ENCODE measurements at regions not wholly inside any gene's neighbourhood (a gene's known extent, or its start where the extent isn't known, plus 50 kb on each side); places are given as distances from the start of the nearest gene placed in this dataset.
"Not testable (repeated sequence)": the region's sequence is repeated elsewhere in the genome, so short reads cannot be mapped to it uniquely, and the experiment has no call there.

- no peak for DNase-seq (ENCODE audit: low read depth in 2 of 2)
These were observed 400.8 kb upstream of the PIK3R1 start for GRCh38 chr5:67814569-67815311.

GRCh38 chr5:67813877-67814539 is 401.5 kb upstream of the PIK3R1 start:
- DNase-seq (ENCODE audit: low read depth in 2 of 2), result no peak

- no peak for DNase-seq (ENCODE audit: low read depth in 2 of 2)
These were observed 406.0 kb upstream of the PIK3R1 start for GRCh38 chr5:67809589-67809988.

- no peak for DNase-seq (ENCODE audit: low read depth in 2 of 2)
These were observed 407.2 kb upstream of the PIK3R1 start for GRCh38 chr5:67808340-67808739.

- DNase-seq (ENCODE audit: low read depth in 2 of 2), result no peak
These were observed 408.1 kb upstream of the PIK3R1 start for GRCh38 chr5:67807439-67807888.

- DNase-seq (ENCODE audit: low read depth in 2 of 2), result no peak
These were observed 408.7 kb upstream of the PIK3R1 start for GRCh38 chr5:67806654-67807438.

- no peak for DNase-seq (ENCODE audit: low read depth in 2 of 2)
These were observed 409.7 kb upstream of the PIK3R1 start for GRCh38 chr5:67805666-67806348.

GRCh38 chr5:67802766-67803165 is 412.8 kb upstream of the PIK3R1 start:
- DNase-seq (ENCODE audit: low read depth in 2 of 2), result no peak

- no peak for DNase-seq (ENCODE audit: low read depth in 2 of 2)
These were observed 415.8 kb upstream of the PIK3R1 start for GRCh38 chr5:67799732-67800234.

- DNase-seq (ENCODE audit: low read depth in 2 of 2), result not testable (repeated sequence)
These were observed 417.1 kb upstream of the PIK3R1 start for GRCh38 chr5:67798470-67798869.

- no peak for DNase-seq (ENCODE audit: low read depth in 2 of 2)
These were observed 419.6 kb upstream of the PIK3R1 start for GRCh38 chr5:67795781-67796477.

- no peak for DNase-seq (ENCODE audit: low read depth in 2 of 2)
These were observed 421.6 kb upstream of the PIK3R1 start for GRCh38 chr5:67793966-67794365.

- no peak for DNase-seq (ENCODE audit: low read depth in 2 of 2)
These were observed 422.1 kb upstream of the PIK3R1 start for GRCh38 chr5:67793418-67793817.

- DNase-seq (ENCODE audit: low read depth in 2 of 2), result no peak
These were observed 422.7 kb upstream of the PIK3R1 start for GRCh38 chr5:67792891-67793290.

- no peak for DNase-seq (ENCODE audit: low read depth in 2 of 2)
These were observed 425.2 kb upstream of the PIK3R1 start for GRCh38 chr5:67790390-67790789.

GRCh38 chr5:67779893-67780623 is 435.5 kb upstream of the PIK3R1 start:
- DNase-seq (ENCODE audit: low read depth in 2 of 2), result not testable (repeated sequence)

GRCh38 chr5:67774786-67775185 is 440.8 kb upstream of the PIK3R1 start:
- DNase-seq (ENCODE audit: low read depth in 2 of 2), result no peak

GRCh38 chr5:67774267-67774552 is 441.3 kb upstream of the PIK3R1 start:
- DNase-seq (ENCODE audit: low read depth in 2 of 2), result no peak

- DNase-seq (ENCODE audit: low read depth in 2 of 2), result no peak
These were observed 441.9 kb upstream of the PIK3R1 start for GRCh38 chr5:67773411-67774266.

- no peak for DNase-seq (ENCODE audit: low read depth in 2 of 2)
These were observed 443.8 kb upstream of the PIK3R1 start for GRCh38 chr5:67771791-67772190.

Data from stimulated activated CD8-positive, alpha-beta memory T cell treated with anti-CD3 and anti-CD28 coated beads, Interleukin-2, amount 100 ng/mL, for 48 hours (primary cell).